ENCODE measurements at regions not wholly inside any gene's neighbourhood (a gene's known extent, or its start where the extent isn't known, plus 50 kb on each side); places are given as distances from the start of the nearest gene placed in this dataset.

GRCh38 chr16:65200156-65200773 is 78.4 kb upstream of the CDH11 start:
- TF ChIP-seq CTCF (IDR thresholded peaks at IDR 0.05; ENCODE audit: control insufficient read depth, extremely low read depth, insufficient read depth) = no peak
- DNase-seq (ENCODE audit: low read depth) = no peak
- no peak overlapping the region for H3K4me3 ChIP-seq (ENCODE audit: low read depth, low read length)

- DNase-seq (ENCODE audit: low read depth) = no peak
- H3K4me3 ChIP-seq (ENCODE audit: low read depth, low read length) = no peak overlapping the region
- no peak for TF ChIP-seq CTCF (IDR thresholded peaks at IDR 0.05; ENCODE audit: control insufficient read depth, extremely low read depth, insufficient read depth)
Observed at GRCh38 chr16:65196420-65197075, 74.7 kb upstream of the CDH11 start.

GRCh38 chr16:65195998-65196397 is 74.1 kb upstream of the CDH11 start:
- no peak for TF ChIP-seq CTCF (IDR thresholded peaks at IDR 0.05; ENCODE audit: control insufficient read depth, extremely low read depth, insufficient read depth)
- no peak for DNase-seq (ENCODE audit: low read depth)
- no peak overlapping the region for H3K4me3 ChIP-seq (ENCODE audit: low read depth, low read length)

GRCh38 chr16:65185241-65185778 is 63.4 kb upstream of the CDH11 start:
- H3K4me3 ChIP-seq (ENCODE audit: low read depth, low read length) = no peak overlapping the region
- TF ChIP-seq CTCF (IDR thresholded peaks at IDR 0.05; ENCODE audit: control insufficient read depth, extremely low read depth, insufficient read depth) = no peak
- no peak for DNase-seq (ENCODE audit: low read depth)

- TF ChIP-seq CTCF (IDR thresholded peaks at IDR 0.05; ENCODE audit: control insufficient read depth, extremely low read depth, insufficient read depth) = no peak
- DNase-seq (ENCODE audit: low read depth) = no peak
- no peak overlapping the region for H3K4me3 ChIP-seq (ENCODE audit: low read depth, low read length)
Observed at GRCh38 chr16:65181071-65181561, 59.3 kb upstream of the CDH11 start.

GRCh38 chr16:65178151-65178550 is 56.3 kb upstream of the CDH11 start:
- no peak for DNase-seq (ENCODE audit: low read depth)
- TF ChIP-seq CTCF (IDR thresholded peaks at IDR 0.05; ENCODE audit: control insufficient read depth, extremely low read depth, insufficient read depth) = no peak
- no peak overlapping the region for H3K4me3 ChIP-seq (ENCODE audit: low read depth, low read length)
